H9 (cell line): ENCODE measurements at regions not wholly inside any gene's neighbourhood (a gene's known extent, or its start where the extent isn't known, plus 50 kb on each side); places are given as distances from the start of the nearest gene placed in this dataset.

ENCODE experiments used
- DNase-seq: peaks from one replicate; pipeline ENCODE4 v3.0.0-alpha.2; 2017
- H2AFZ ChIP-seq: one replicate; pipeline ENCODE4 v1.6.1; 2013; ENCODE audit warnings: mild to moderate bottlenecking, low read length, control low read depth, moderate library complexity
- H2AK5ac ChIP-seq: 2 replicates; pipeline ENCODE4 v1.6.1; 2013; ENCODE audit warnings: low read length, control low read depth, mixed read lengths; ENCODE audit not compliant: insufficient read length
- H2BK120ac ChIP-seq: one replicate; pipeline ENCODE4 v1.6.1; 2013; ENCODE audit warnings: low read depth, mild to moderate bottlenecking, low read length, control low read depth, inconsistent platforms; ENCODE audit not compliant: poor library complexity, severe bottlenecking
- H2BK12ac ChIP-seq: 2 replicates; pipeline ENCODE4 v1.6.1; 2013; ENCODE audit warnings: low read length, control low read depth, mixed read lengths, low read depth; ENCODE audit not compliant: insufficient read length
- H2BK15ac ChIP-seq: 2 replicates; pipeline ENCODE4 v1.6.1; 2013; ENCODE audit warnings: low read depth, low read length, control low read depth
- H2BK20ac ChIP-seq: one replicate; pipeline ENCODE4 v1.6.1; 2013; ENCODE audit warnings: low read depth, mild to moderate bottlenecking, low read length, control low read depth, inconsistent platforms; ENCODE audit not compliant: poor library complexity, severe bottlenecking
- H2BK5ac ChIP-seq: 2 replicates; pipeline ENCODE4 v1.6.1; 2013; ENCODE audit warnings: low read length, control low read depth, mixed read lengths; ENCODE audit not compliant: insufficient read length
- H3K14ac ChIP-seq: 2 replicates; pipeline ENCODE4 v1.6.1; 2013; ENCODE audit warnings: low read length, control low read depth; ENCODE audit not compliant: insufficient read depth
- H3K18ac ChIP-seq: 2 replicates; pipeline ENCODE4 v1.6.1; 2013; ENCODE audit warnings: low read depth, mild to moderate bottlenecking, mixed read lengths, low read length, control low read depth; ENCODE audit not compliant: insufficient read length
- H3K23ac ChIP-seq: 2 replicates; pipeline ENCODE4 v1.6.1; 2013; ENCODE audit warnings: low read length, control low read depth, mixed read lengths, low read depth; ENCODE audit not compliant: insufficient read length
- H3K23me2 ChIP-seq: 2 replicates; pipeline ENCODE4 v1.6.1; 2013; ENCODE audit warnings: low read depth, mild to moderate bottlenecking, mixed read lengths, low read length, control low read depth; ENCODE audit not compliant: insufficient read length, poor library complexity, severe bottlenecking
- H3K27ac ChIP-seq: 2 replicates; pipeline ENCODE4 v1.5.1; 2013; ENCODE audit warnings: low read length, control low read depth, mixed read lengths, low read depth; ENCODE audit not compliant: insufficient read length
- H3K27me3 ChIP-seq: 2 replicates; pipeline ENCODE4 v1.6.1; 2013; ENCODE audit warnings: low read length, control low read depth, inconsistent platforms; ENCODE audit not compliant: insufficient read depth
- H3K4ac ChIP-seq: 2 replicates; pipeline ENCODE4 v1.6.1; 2013; ENCODE audit warnings: low read depth, mild to moderate bottlenecking, control low read depth, inconsistent platforms, low read length, moderate library complexity
- H3K4me1 ChIP-seq: 2 replicates; pipeline ENCODE4 v1.6.1; 2013; ENCODE audit warnings: low read length, control low read depth, inconsistent platforms; ENCODE audit not compliant: insufficient read depth
- H3K4me2 ChIP-seq: 2 replicates; pipeline ENCODE4 v1.6.1; 2013; ENCODE audit warnings: low read length, control low read depth, mixed read lengths; ENCODE audit not compliant: insufficient read length, insufficient read depth
- H3K56ac ChIP-seq: 2 replicates; pipeline ENCODE4 v1.6.1; 2013; ENCODE audit warnings: low read depth, mild to moderate bottlenecking, mixed read lengths, low read length, control low read depth; ENCODE audit not compliant: insufficient read length
- H3K79me1 ChIP-seq: 2 replicates; pipeline ENCODE4 v1.6.1; 2013; ENCODE audit warnings: low read depth, mild to moderate bottlenecking, moderate library complexity, low read length, control low read depth, inconsistent platforms; ENCODE audit not compliant: insufficient read depth, poor library complexity, severe bottlenecking
- H3K79me2 ChIP-seq: 2 replicates; pipeline ENCODE4 v1.6.1; 2013; ENCODE audit warnings: low read length, control low read depth, inconsistent platforms; ENCODE audit not compliant: insufficient read depth
- H3K9ac ChIP-seq: 2 replicates; pipeline ENCODE4 v1.6.1; 2013; ENCODE audit warnings: low read length, control low read depth, mixed read lengths; ENCODE audit not compliant: insufficient read length; ENCODE audit errors: extremely low read depth
- H3K9me3 ChIP-seq: one replicate; pipeline ENCODE4 v1.6.1; 2013; ENCODE audit warnings: low read depth, low read length, inconsistent platforms; ENCODE audit not compliant: control insufficient read depth
- H3T11ph ChIP-seq: one replicate; pipeline ENCODE4 v1.6.1; 2013; ENCODE audit warnings: mild to moderate bottlenecking, low read length, control low read depth, inconsistent platforms
- H4K20me1 ChIP-seq: one replicate; pipeline ENCODE4 v1.6.1; 2013; ENCODE audit not compliant: control insufficient read depth, insufficient read length, insufficient read depth
- H4K5ac ChIP-seq: 2 replicates; pipeline ENCODE4 v1.6.1; 2013; ENCODE audit warnings: low read depth, mild to moderate bottlenecking, mixed read lengths, low read length, control low read depth; ENCODE audit not compliant: insufficient read length
- H4K8ac ChIP-seq: replicated peaks from 2 replicates; pipeline ENCODE4 v1.6.1; 2013; ENCODE audit warnings: low read length, control low read depth, mixed read lengths, low read depth; ENCODE audit not compliant: insufficient read length
- H4K91ac ChIP-seq: 2 replicates; pipeline ENCODE4 v1.6.1; 2013; ENCODE audit warnings: low read depth, mild to moderate bottlenecking, moderate library complexity, mixed read lengths, low read length, control low read depth; ENCODE audit not compliant: insufficient read length
- H3K27ac Mint-ChIP-seq, 3 experiments: 2 replicates in 2 of 3; 3 replicates in 1 of 3; pipeline ENCODE4 v1.8.0; 2020 to 2021; ENCODE audit warnings: mixed read lengths in 3 of 3, mild to moderate bottlenecking in 1 of 3, moderate library complexity in 1 of 3
- H3K27me3 Mint-ChIP-seq: 2 replicates; pipeline ENCODE4 v1.8.0; 2021; ENCODE audit warnings: low read depth, mild to moderate bottlenecking, moderate library complexity, mixed read lengths
- H3K36me3 Mint-ChIP-seq, 3 experiments: 2 replicates in 2 of 3; 3 replicates in 1 of 3; pipeline ENCODE4 v1.8.0; 2020 to 2021; ENCODE audit warnings: low read depth in 3 of 3, mixed read lengths in 3 of 3; ENCODE audit not compliant: insufficient read depth in 1 of 3
- H3K4me1 Mint-ChIP-seq, 2 experiments: 2 replicates each; pipeline ENCODE4 v1.8.0; 2020; ENCODE audit warnings: mixed read lengths in 2 of 2
- H3K4me3 Mint-ChIP-seq, 2 experiments: 2 replicates in 1 of 2; 3 replicates in 1 of 2; pipeline ENCODE4 v1.8.0; 2020 to 2021; ENCODE audit warnings: mild to moderate bottlenecking in 2 of 2, mixed read lengths in 2 of 2, moderate library complexity in 1 of 2
- H3K9me3 Mint-ChIP-seq, 2 experiments: 2 replicates in 1 of 2; 3 replicates in 1 of 2; pipeline ENCODE4 v1.8.0; 2020; ENCODE audit warnings: mild to moderate bottlenecking in 2 of 2, mixed read lengths in 2 of 2, moderate library complexity in 1 of 2
- CTCF ChIP-seq: fragments of 200-600 bp; sonication (generic); conservative IDR thresholded peaks from 3 replicates; pipeline ENCODE4 v1.8.0; 2021; ENCODE audit warnings: antibody characterized with exemption, mild to moderate bottlenecking
- WGBS: extraction: QIAGEN DNeasy Blood & Tissue Kit; methylation state at CpG from one replicate; pipeline ENCODE4 v1.1.7; 2013; ENCODE audit warnings: missing lambda C conversion rate, low lambda C conversion rate, mixed read lengths; ENCODE audit not compliant: insufficient read length; ENCODE audit errors: extremely low coverage; 5-methylcytosine and 5-hydroxymethylcytosine counted together

GRCh38 chr16:51674615-51675014 is 523.5 kb upstream of the SALL1 start:
- no CpG with 5 or more reads among the region's 4 CpGs for WGBS
- H3K23ac ChIP-seq = no peak overlapping the region

More at GRCh38 chr16:51674615-51675014, 523.5 kb upstream of the SALL1 start:
- Histone ChIP-seq H3K9me3 (no peaks in the 10 kb centered on the region), H3K79me1 (no peaks in the 10 kb centered on the region), H3K27me3 (no peaks in the 10 kb centered on the region), H2BK15ac (no peak overlapping the region), H3K56ac (no peak overlapping the region), H3K23me2 (no peaks in the 10 kb centered on the region), H2BK20ac (no peak overlapping the region), H2BK5ac (no peak overlapping the region), H3K9ac (no peak overlapping the region), H3T11ph (no peak overlapping the region), H2BK120ac (no peak overlapping the region), H4K8ac (no peak overlapping the region), H2AK5ac (no peak overlapping the region), H2BK12ac (no peak overlapping the region), H3K79me2 (no peaks in the 10 kb centered on the region), H2AFZ (no peak overlapping the region), H3K4me1 (no peaks in the 10 kb centered on the region), H3K27ac (no peak overlapping the region), H4K91ac (no peak overlapping the region), H3K4ac (no peak overlapping the region), H3K18ac (no peak overlapping the region), H4K20me1 (no peaks in the 10 kb centered on the region), H3K4me2 (no peak overlapping the region), H4K5ac (no peak overlapping the region), H3K14ac (no peak overlapping the region)
- Mint-ChIP-seq H3K9me3 (no peaks in the 10 kb centered on the region), H3K27me3 (no peaks in the 10 kb centered on the region; the same call in none of the 2 replicates), H3K27ac (no peak overlapping the region), H3K36me3 (no peaks in the 10 kb centered on the region), H3K4me3 (no peak overlapping the region), H3K4me1 (peaks cover 11 to 17% of the 10 kb centered on the region in 2 experiments)
- DNase-seq = no peak
- no peak for TF ChIP-seq CTCF
